ENCODE measurements at regions not wholly inside any gene's neighbourhood (a gene's known extent, or its start where the extent isn't known, plus 50 kb on each side); places are given as distances from the start of the nearest gene placed in this dataset.

- Histone ChIP-seq H3K9me3 (replicated peaks; ENCODE audit: control insufficient read depth, insufficient read depth, low read depth, low read length) (no peaks in the 10 kb centered on the region; the same call in 1 of the 2 replicates), H3K9ac (ENCODE audit: insufficient read depth in 1 of 2, low read depth in 2 of 2, low read length in 2 of 2) (no peak overlapping the region), H3K4me1 (replicated peaks in 1 of 2; ENCODE audit: control insufficient read depth in 2 of 2, insufficient read depth in 2 of 2, low read length in 2 of 2) (no peaks in the 10 kb centered on the region), H3K27me3 (ENCODE audit: control insufficient read depth in 2 of 2, insufficient read depth in 2 of 2, low read length in 2 of 2) (no peaks in the 10 kb centered on the region), H3K36me3 (ENCODE audit: control insufficient read depth, insufficient read depth, low read length) (no peaks in the 10 kb centered on the region), H3K27ac (ENCODE audit: extremely low read depth, low read depth, low read length) (no peak overlapping the region), H3K4me2 (ENCODE audit: insufficient read depth, low read length) (no peak overlapping the region), H4K20me1 (replicated peaks; ENCODE audit: control insufficient read depth, insufficient read depth, low read length) (no peaks in the 10 kb centered on the region), H3K79me2 (ENCODE audit: control insufficient read depth, insufficient read depth, low read length) (no peaks in the 10 kb centered on the region), H2AFZ (ENCODE audit: low read depth, low read length) (no peak overlapping the region), H3K4me3 (no peak overlapping the region), H3K9me1 (ENCODE audit: control insufficient read depth, insufficient read depth, low read length) (no peaks in the 10 kb centered on the region)
- ATAC-seq (no peak), DNase-seq (ENCODE audit: extremely low read depth in 1 of 4, low spot score in 3 of 4) (no peak), FAIRE-seq (no peak)
- intact Hi-C loops (cut with micrococcal nuclease) = no loop called here
- TF ChIP-seq SREBF2 (CRISPR knock-in tag; IDR thresholded peaks at IDR 0.05) (no peak), BACH1 (tag; IDR thresholded peaks at IDR 0.05) (no peak), C11orf30 (IDR thresholded peaks at IDR 0.05; ENCODE audit: low read depth) (peak; percentile 12; the same call in 1 of the 2 replicates), ZNF316 (IDR thresholded peaks at IDR 0.05) (peak; percentile 53), NR2C2 (CRISPR knock-in tag; IDR thresholded peaks at IDR 0.05) (no peak), NR2C2 (tag; IDR thresholded peaks at IDR 0.05) (no peak), EWSR1 (IDR thresholded peaks at IDR 0.05; ENCODE audit: borderline replicate concordance, low read depth, partially characterized antibody) (no peak), MAFG (tag; conservative IDR thresholded peaks at IDR 0.05) (0 out of 2 replicates have a peak, but pooled peaks have one; percentile 43), RB1 (IDR thresholded peaks at IDR 0.05; ENCODE audit: low read depth) (no peak), ZNF518B (CRISPR knock-in tag; IDR thresholded peaks at IDR 0.05) (no peak)
- ChIA-PET POLR2A (interaction anchor here (0.7 kb wide), 1 partner anchor 926 kb away, joined by 4 read pairs; no protein-coding TSS in a partner anchor), CTCF (ENCODE audit: low intra/inter-chr PET ratio) (no interaction called here)
- 0% methylated on average over 1 of the region's 1 CpG for WGBS (ENCODE audit: insufficient coverage, low coverage, missing lambda C conversion rate)
- BruUV-seq (replicated peaks) = no TSS peak
- in situ Hi-C loops (cut with MboI) = no loop called here
Observed at GRCh38 chr2:149826471-149827125, 239.0 kb upstream of the MMADHC start.

Measured in K562 (cell line).